HL-60 (cell line): ENCODE measurements at regions not wholly inside any gene's neighbourhood (a gene's known extent, or its start where the extent isn't known, plus 50 kb on each side); places are given as distances from the start of the nearest gene placed in this dataset.
"Not testable (repeated sequence)": the region's sequence is repeated elsewhere in the genome, so short reads cannot be mapped to it uniquely, and the experiment has no call there.

ENCODE experiments used
- GABPA ChIP-seq: IDR thresholded peaks from 2 replicates; pipeline ENCODE4 v1.6.1; 2012; ENCODE audit warnings: low read depth
- REST ChIP-seq: IDR thresholded peaks from 2 replicates; pipeline ENCODE4 v1.6.1; 2012; ENCODE audit warnings: low read depth; ENCODE audit not compliant: insufficient replicate concordance
- TF ChIP-seq, protein P1 (sequence below): IDR thresholded peaks from one replicate; pipeline ENCODE4 v1.5.1; 2011; ENCODE audit warnings: low read length, control low read depth, inconsistent platforms; ENCODE audit not compliant: insufficient read depth

DNA sequence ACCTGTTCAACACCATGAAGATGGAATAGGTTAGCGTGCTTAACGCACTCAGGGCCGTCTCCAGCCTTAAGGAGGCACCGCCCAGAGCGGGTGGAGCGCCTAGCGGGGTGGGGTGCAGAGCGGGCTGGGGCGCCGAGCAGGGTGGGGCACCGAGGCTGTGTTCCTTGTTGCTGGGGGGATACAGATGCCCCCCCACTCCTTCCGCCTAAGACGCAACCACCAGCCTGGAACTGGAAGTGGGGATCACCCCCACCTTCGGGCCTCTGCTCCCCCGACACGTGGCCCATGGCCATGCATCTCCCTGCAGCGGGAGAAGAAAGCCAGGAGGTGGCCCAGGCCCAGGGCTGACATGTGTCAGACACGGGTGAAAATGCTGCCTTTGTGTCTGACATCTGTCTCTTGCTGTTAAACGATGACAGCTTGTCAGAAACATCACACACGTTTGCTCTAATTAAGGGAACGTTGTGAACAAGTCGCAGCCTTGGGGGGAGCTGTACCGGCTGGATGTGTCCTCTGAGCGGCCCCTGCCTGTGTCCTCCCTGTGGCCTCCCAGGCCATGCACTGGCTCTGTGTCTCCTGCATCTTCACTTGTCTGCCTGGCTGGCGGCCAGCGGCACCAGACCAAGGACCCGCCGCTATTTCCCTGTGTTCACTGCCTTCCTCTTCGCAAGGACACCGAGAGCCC lies 192.5 kb downstream of the LAT start:
- TF ChIP-seq, protein P1, sequence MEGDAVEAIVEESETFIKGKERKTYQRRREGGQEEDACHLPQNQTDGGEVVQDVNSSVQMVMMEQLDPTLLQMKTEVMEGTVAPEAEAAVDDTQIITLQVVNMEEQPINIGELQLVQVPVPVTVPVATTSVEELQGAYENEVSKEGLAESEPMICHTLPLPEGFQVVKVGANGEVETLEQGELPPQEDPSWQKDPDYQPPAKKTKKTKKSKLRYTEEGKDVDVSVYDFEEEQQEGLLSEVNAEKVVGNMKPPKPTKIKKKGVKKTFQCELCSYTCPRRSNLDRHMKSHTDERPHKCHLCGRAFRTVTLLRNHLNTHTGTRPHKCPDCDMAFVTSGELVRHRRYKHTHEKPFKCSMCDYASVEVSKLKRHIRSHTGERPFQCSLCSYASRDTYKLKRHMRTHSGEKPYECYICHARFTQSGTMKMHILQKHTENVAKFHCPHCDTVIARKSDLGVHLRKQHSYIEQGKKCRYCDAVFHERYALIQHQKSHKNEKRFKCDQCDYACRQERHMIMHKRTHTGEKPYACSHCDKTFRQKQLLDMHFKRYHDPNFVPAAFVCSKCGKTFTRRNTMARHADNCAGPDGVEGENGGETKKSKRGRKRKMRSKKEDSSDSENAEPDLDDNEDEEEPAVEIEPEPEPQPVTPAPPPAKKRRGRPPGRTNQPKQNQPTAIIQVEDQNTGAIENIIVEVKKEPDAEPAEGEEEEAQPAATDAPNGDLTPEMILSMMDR: not testable (repeated sequence)
- TF ChIP-seq REST, GABPA: not testable (repeated sequence)
